CD4-positive, alpha-beta T cell treated with Interferon gamma for 1 hour (primary cell): ENCODE measurements at regions not wholly inside any gene's neighbourhood (a gene's known extent, or its start where the extent isn't known, plus 50 kb on each side); places are given as distances from the start of the nearest gene placed in this dataset.

ENCODE experiments used
- DNase-seq: peaks from one replicate; pipeline ENCODE4 v3.0.0-alpha.2; 2020

DNA sequence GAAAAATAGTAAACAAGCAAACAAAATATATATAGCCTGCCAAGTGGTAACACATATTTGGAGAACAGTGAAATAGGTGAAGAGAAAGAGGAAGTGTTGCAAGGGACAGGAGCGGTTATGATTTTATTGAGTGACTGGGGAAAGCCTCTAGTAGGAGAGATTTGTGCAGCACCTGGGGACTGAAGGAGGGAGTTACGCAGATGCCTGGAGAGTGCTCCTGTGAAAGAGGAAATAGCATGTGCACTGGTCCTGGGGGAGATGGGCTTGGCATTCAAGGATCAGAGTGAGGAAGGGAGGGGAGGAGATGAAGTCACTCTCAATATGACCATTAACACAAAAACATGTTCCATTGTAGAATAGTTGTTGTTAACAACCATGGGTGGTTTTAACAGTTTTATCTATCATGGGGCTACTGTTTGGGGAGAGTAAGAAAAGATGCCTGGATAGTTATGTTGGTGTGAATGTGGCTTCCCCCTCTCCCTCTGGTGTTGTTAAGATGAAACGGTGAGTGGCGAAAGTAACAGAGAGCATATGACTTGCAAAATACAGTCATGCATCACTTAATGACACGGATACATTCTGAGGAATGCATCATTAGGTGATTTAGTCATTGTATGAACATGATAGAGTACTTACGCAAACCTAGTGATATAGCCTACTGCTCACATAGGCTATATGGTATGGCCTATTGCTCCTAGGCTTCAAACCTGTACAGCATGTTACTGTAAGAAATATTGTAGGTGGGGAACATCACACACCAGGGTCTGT, 251.7 kb upstream of the ARGLU1 start:
- DNase-seq: no peak

DNA sequence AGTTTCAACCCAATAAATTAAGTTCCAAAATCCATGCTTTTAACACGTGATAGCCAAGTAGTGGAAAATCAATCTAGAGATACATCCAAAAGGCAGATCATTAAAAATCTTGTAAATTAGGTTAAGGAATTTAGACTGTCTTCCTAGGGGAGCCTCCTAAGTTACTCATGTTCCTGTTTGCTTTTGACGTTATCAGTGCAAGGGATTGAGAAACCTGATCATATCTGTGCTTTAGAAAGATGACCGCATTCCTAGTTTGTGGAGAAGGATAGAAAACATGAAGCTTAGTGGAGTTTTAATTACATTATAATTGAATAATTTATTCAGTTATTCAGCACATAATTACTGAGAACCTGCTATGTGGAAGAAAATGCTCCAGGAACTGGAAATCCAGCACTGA, 251.0 kb upstream of the ARGLU1 start:
- DNase-seq: no peak

DNA sequence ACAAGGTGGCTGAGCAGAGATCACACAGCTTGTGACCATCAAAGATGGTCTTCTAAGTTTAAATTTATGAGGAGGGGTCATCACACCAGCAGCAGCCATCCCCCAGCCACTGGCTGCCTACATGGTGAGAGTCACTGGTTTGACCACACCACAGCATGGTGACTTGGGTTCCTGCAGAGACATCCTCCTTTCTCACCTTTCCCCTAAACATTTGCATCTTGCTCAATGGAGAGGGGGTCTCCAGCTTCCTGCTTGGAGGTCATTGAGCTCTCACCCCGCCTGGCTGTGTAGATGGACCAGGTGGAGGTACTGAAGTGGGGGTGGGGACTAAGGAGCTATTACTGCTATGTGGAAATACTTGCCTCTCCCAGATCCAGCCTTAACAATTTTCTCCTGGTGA, 247.6 kb upstream of the ARGLU1 start:
- no peak for DNase-seq

DNA sequence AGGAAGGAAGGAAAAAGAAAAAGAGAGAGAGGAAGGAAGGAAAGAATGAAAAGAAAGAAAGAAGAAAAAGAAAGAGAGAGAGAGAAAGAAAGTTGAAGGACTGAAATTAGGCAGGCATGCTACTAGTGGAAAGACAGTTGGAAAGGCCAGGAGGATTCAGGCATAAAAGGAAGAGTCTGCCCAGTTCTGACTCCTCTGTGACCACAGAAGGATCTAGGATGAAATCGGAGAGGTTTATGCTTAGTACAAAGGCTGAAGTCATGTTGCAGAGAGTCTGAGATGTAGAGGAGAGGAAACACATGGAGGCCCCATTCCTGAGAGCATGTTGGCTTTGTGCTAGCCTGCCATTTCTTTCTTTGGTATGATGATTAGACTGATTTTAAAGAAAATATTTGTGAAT, 246.5 kb upstream of the ARGLU1 start:
- no peak for DNase-seq

DNA sequence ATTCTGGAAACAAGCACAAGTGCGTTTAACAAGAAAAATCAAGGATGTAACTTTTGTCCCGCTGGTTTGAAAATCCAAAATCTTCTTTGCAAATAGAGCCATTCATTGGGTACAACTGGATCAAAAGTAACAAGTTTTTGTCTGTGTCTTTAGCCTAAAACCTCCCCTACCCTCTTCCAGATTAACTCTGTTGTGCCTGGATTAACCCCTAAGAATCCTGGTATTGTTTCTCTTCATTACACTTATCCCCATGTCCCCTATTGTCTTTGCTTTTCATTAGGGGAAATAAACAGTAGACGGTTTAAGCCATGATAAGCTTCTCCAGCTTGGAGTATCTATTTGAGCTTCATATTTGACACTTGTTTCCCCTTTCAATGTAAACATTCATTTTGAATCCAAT, 242.1 kb upstream of the ARGLU1 start:
- DNase-seq: no peak

DNA sequence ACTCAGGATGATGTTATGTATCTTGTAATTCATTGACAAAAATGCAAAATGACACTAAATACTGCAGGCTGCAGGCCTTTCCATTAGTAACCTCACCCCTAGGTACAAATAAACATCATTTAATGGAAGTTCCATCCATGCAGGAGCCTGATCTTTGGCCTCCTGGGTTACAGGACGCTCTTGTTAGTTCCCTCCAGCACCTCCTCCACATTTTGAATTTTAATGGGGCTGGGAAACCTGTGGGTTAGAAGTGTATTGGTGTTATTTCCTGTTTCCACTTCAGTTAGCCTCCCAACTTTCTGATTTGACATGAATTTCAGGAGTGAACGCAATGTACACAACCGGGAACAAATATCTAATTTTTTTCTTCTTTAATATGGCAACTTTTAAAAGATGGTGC, 237.1 kb upstream of the ARGLU1 start:
- no peak for DNase-seq

DNA sequence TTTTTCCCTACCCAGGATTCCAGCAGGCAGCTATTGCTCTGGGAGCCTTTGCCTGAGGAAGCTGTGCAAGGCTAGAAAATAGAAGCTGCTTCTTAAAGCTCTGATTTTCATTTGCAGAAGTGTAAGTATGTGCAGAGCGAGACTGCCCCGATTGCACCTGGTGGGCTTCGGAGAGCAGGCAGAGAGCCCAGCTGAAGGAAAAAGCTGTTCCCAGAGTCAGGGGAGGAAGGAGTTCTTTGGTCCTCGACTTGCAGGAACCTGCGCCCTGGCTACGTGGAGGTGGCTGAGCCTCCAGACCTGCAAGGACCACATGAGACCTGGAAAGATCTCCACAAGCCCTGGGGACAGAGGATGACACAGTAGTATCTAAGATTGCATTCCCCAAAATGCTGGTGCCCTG, 235.0 kb upstream of the ARGLU1 start:
- DNase-seq: no peak

DNA sequence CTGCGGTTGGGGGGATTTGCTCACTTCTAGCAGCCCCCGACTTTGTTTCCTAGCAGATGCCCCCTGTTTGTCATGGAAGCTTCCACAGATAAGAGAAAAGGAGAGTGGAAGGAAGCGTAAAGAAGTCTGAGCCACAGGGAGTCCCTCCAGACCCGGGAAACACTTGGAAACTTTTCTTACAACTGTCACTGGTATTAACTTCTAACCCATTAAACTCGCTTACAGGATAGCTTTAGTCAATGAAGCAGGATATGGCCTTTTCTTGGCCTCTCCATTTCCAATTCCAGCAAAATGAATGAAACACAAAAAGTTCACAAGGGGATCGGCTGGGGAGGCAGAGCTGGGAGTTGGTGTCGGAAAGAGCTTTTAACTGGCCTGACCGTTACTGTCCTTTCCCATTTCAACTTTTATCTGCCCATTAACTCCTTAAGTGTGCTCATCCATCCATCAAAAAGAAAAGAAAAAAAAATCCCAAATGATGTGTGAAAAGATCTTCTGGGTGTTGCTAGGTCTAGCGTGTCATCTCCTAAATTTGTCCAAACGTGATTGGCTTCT, 231.9 kb upstream of the ARGLU1 start:
- DNase-seq: no peak

DNA sequence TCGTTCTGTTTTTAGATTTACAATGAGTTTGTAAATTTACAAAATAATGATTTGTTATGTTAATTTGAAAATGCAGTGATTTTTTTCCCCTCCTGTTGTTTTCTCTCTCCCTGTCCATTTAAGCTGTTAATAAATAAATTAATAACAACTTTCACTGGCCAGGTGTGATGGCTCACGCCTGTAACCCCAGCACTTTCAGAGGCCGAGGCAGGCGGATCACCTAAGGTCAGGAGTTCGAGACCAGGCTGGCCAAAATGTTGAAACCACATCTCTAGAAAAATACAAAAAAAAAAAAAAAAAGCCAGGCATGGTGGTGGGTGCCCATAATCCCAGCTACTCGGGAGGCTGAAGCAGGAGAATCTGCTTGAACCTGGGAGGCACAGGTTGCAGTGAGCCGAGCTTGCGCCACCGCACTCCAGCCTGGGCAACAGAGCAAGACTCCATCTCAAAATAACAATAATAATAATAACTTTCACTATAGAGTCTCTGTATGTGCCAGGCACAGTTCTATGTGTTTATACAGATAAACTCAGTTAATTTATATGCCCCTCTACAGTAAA, 229.2 kb upstream of the ARGLU1 start:
- DNase-seq: no peak

DNA sequence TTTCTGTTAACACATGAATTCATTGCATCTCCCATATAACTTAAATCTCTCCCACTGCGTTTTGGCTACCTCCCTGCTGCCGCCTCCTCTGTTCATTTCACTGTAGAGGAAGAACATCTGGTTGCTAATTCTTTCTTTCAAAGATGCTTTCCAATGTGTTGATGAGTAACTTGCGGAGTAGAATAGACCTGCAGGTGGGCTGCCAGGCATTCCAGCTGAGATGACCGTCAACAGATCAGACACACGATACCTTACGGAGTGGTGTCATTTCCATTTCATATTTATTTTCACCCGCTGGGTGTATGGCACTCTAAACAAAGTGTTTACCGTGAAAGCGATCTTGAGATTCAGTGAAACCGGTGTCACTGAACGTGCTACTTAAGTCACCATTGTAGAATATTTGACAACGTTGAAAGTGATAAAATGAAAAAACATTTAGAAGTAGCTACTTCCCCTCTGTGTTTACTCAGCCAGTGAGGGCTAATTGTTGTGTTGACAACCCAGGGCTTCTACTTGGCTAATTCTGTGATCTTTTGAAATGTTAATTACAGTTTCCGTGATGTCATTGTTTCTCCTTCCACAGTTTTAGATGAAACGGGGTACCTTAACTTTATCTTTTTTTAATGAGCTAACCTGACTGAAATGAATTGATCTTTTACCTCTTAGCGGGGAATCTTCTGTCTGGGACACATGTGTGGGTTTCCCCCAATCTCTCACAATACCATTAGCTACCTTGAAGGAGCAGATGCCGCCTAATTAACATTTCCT, 228.5 kb upstream of the ARGLU1 start:
- DNase-seq: no peak

DNA sequence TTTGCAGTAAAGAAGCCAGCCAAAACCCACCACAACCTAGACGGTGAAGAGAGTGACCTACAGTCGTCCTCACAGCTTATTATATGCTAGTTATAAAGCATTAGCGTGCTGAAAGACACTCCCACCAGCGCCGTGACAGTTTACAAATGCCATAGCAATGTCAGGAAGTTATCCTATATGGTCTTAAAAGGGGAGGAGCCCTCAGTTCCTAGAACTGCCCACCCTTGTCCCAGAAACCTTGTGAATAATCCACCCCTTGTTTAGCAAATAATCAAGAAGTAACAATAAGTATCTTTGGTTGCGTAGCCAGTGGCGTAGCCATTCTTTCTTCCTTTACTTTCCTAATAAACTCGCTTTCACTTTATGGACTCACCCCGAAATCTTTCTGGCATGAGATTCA, 227.9 kb upstream of the ARGLU1 start:
- no peak for DNase-seq

DNA sequence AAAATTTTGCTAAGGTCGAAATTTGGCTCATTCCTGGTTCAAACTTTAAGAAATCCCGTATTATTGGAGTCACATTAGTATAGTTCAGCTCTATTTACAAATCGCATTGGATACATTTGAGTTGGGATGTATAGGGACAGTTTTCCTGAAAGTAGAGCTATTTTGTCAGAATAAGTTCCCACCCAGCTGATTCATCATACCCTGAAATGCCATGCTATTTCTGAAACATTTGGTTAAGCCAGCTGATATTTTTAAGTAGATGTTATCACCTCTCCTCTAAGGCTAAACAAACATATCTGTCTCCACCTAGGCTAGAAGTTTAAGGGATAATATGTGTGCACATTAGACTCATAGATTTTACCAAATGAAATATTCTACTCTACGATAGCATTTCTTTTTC, 226.2 kb upstream of the ARGLU1 start:
- DNase-seq: no peak

DNA sequence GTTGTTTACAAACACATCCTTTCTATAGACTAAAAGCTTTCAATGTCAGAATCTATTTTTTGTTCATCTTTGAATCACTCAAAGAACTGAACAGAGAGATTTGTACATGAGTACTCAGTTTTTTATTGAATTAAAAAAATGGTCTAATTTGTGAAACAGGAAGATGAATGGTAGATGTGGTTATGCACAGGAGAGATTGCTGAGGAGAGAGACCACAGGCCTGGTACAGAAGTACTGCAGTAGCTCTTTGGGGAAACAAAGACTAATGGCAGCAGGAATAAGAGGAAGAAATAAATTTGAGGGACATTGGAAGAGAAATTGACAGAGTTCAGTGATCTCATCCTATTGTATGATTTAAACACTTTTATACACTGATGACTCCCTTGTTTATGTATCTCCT, 222.0 kb upstream of the ARGLU1 start:
- no peak for DNase-seq

DNA sequence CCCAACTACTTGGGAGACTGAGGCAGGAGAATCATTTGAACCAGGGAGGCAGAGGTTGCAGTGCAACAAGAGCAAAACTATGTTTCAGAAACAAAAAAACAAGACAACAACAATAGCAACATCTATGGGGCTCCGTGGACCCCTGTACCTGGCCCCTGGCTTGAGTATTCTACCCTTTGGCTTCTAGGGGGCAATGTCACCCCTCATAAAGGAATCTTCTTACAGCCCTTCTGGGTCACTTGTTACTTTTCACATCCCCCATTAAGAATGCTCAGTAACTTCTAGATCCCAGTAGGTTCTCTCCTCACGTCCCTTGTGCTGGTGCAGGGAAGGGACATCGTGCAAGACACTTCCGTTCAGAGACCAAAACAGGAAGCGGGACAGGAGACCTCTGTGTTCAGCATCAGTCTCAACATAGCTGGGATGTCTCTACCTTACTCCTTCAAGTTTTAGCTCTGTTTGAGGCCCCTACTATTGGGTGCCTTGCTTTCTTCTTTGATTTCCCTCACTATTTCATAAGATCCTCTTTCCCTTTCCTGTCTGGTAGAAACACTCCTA, 218.1 kb upstream of the ARGLU1 start:
- no peak for DNase-seq

DNA sequence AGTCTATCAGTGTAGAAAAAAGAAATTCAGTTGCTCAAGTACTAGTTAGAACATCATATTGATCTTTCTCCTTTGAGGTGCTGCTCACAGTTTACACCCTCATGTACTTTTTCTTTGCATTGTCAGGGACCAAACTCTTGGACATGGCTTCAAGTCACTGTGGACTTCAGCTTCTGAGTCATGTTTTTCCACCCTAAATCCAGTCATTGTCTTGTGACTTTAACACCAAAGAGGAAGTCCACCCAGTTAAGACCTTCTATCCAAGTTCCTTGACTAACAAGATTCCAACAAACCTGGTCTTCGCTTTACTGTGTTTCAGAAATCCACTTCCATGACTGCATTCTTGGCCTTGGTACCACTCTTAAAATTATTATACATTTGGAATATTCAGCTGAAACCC, 206.7 kb upstream of the ARGLU1 start:
- no peak for DNase-seq

DNA sequence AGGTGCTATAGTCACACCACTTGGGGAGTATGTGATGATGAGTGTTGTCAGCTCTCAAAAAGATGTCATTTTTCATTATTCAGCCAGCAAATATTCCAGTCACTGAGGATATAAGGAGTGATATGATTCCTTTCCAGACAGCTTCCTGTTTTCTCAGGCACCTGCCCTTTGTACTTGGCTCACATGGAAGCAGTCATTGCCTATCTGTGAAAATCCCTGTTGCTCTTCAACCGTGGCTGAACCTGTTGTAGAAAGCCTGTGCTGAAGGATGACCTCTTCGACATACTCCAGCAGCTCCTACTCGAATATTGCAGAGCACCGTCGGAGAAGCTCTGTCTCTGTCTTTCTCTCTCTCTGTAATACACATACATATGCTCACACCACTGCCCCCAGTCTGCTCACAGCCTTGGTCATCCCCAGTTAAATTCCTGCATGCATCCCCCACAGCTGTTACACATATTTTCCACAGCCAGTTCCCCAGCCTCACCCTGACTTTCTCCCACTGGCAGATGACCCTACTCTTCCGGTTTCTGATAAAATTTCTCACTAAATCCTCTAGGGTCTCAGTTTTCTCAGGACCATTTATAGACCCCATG, 204.2 kb upstream of the ARGLU1 start:
- DNase-seq: no peak

DNA sequence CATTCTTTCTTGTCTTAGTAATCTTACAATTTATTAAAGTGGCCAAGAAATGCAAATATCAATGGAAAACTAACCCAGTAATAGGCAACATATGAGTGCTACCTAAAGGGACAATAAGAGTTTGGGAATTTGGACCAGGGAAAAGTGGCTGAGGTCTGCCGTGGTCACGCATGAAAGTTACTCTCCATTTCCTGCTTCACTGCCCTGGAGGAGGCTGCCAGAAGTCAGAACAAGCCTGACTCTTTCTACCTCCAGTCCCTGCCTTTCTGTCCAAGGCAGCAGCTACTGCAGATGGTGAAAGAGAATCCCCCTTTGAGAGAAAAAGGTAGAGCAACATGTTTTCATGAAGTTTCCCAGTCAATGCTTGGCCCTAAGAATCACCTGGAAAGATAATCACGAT, 201.1 kb upstream of the ARGLU1 start:
- DNase-seq: no peak

DNA sequence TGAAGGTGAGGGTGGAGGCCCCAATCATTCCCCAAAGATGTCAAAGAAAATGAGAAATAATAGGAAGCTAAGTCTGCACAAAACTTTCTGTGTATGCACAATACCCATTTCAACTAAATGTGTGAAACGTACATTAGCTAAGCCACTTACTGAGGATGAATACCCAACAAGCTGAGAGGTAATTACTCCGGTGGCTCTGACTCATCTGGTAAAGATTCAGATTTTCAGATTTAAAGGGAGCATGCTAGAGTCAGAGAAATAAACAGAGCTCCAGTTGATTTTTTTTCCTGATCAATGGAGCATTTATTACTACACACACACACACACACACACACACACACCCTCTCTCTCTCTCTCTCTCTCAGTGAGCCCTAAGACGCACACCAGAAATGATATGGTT, 194.8 kb upstream of the ARGLU1 start:
- no peak for DNase-seq

DNA sequence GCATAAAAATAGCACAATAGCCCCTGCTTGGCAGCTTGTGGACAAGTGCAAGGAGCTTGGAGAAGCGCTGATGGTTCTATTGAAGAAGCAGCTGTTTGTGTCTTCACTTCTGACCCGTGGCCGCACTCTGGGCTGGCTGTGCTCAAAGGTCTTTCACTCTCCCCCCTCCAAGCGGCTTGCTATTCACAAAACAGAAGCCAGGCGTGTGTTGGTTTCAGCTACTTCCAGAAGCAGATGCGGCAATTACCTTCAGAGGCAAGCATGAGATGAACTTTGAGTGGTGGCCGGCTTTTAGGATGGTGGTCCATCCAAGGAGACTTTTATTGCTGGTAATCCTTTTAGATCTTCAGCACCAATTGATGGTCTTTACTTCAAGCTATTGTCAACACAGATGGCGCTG, 188.5 kb upstream of the ARGLU1 start:
- DNase-seq: no peak

DNA sequence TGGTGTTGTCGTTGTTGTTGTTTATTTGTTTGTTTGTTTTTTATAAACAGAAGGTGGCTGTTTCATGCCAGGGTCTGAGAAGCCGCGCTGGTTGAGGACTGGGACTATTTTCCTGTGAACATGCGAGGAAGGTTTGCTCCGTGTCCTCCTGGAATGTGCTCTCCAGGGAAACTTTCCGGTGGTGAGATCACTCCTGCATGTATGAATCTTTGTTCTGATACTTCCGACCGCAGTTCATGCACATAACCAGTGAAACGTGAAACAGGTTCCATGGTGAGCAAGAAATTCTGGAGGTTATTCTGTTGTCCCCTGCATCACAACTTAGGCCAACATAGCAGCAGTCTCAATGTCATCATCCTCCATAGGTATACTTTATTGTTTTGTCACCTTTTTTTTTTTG, 187.6 kb upstream of the ARGLU1 start:
- no peak for DNase-seq

DNA sequence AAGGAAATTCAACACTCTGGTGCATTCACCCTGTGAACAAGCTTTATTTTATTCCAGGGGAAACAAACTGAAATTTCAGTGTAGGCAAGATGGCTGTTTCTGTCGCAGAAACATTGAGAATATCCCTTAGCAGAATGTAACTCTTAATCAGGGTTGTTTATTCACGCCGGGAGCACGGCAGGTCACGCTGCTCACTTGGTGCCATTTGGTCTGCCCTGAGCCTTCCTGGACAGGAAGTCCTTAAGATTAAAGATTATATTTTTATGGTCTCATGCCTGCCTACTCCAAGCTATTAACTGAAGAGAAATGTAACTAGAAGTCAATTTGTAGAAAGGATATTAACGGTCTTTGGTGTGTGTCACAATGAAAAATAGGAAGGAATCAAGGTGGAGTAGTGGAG, 185.3 kb upstream of the ARGLU1 start:
- DNase-seq: no peak

DNA sequence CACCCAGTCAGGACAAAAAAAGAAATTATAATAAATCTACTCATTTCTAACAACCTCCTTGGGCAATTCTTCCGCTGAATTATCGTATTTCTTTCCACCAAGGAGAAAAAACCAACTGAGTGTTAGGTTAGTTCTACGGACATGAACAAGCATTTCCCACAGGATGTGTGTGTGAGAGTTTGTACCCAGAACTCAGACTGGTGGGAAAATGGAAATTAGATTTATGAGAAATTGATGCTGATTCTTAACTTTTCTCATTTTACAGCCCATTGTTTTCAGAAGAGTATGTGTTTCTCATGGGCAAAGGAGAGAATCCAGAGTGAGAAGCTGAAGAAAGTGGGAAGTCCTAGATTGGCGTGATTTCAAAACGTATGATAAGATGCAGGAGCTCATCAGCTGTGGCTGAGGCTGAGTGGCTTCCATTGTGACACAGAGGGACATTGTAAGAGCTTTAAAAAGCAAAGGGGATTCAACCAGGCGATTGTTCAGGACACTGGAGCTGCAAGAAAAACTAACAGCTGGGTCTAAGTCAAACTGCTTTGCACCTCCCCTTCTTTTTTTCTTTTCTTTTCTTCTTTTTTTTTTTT, 184.7 kb upstream of the ARGLU1 start:
- DNase-seq: no peak

DNA sequence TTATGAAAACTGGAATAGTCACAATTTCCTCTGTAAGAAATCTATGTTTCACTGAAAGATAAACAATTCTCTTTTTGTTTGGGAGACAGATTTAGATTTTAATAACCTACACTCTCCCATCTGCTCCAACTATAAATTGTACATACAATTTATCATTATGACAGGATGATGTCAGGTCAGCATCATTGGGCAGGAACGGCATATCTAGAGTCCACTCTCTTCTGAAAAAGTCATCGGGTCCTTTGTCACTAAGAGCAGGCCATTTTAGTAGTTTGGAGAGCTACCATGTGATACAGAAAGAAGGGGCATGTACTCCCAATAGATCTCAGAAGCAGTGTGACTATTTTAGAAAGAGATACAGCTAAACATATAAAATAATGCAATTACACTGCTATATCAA, 180.8 kb upstream of the ARGLU1 start:
- DNase-seq: no peak
